Kidney epithelial cell (primary cell): ENCODE measurements at regions not wholly inside any gene's neighbourhood (a gene's known extent, or its start where the extent isn't known, plus 50 kb on each side); places are given as distances from the start of the nearest gene placed in this dataset.

Experiments used
- DNase-seq: peaks from one replicate; pipeline ENCODE4 v3.0.0-alpha.2; 2010; ENCODE audit warnings: low read depth
- H3K27me3 ChIP-seq: 2 replicates; pipeline ENCODE4 v1.6.0; 2011; ENCODE audit warnings: low read length; ENCODE audit not compliant: control insufficient read depth, insufficient read depth
- H3K36me3 ChIP-seq: 2 replicates; pipeline ENCODE4 v1.5.1; 2011; ENCODE audit warnings: low read length; ENCODE audit not compliant: control insufficient read depth, insufficient read depth
- H3K4me3 ChIP-seq: 2 replicates; pipeline ENCODE4 v1.5.1; 2011; ENCODE audit warnings: low read depth, mild to moderate bottlenecking, control low read depth, low read length
- CTCF ChIP-seq: IDR thresholded peaks from 2 replicates; pipeline ENCODE4 v1.5.1; 2011; ENCODE audit warnings: mild to moderate bottlenecking, moderate library complexity, low read length, control low read depth, inconsistent platforms; ENCODE audit not compliant: insufficient read depth, poor library complexity, severe bottlenecking

GRCh38 chrX:27883468-27884092, 75.8 kb downstream of the MAGEB10 start:
- TF ChIP-seq CTCF: no peak
- DNase-seq: no peak
- Histone ChIP-seq H3K36me3 (no peaks in the 10 kb centered on the region), H3K27me3 (no peaks in the 10 kb centered on the region), H3K4me3 (no peak overlapping the region)

- TF ChIP-seq CTCF: no peak
- no peak overlapping the region for H3K4me3 ChIP-seq
- no peak for DNase-seq
- no peaks in the 10 kb centered on the region for H3K27me3 ChIP-seq
- H3K36me3 ChIP-seq: no peaks in the 10 kb centered on the region
Observed at GRCh38 chrX:27882695-27883094, 74.9 kb downstream of the MAGEB10 start.

GRCh38 chrX:27878862-27879261, 71.1 kb downstream of the MAGEB10 start:
- TF ChIP-seq CTCF: no peak
- H3K27me3 ChIP-seq: no peaks in the 10 kb centered on the region
- H3K36me3 ChIP-seq: no peaks in the 10 kb centered on the region
- DNase-seq: no peak
- no peak overlapping the region for H3K4me3 ChIP-seq
